Fibroblast of lung (primary cell): ENCODE measurements at regions not wholly inside any gene's neighbourhood (a gene's known extent, or its start where the extent isn't known, plus 50 kb on each side); places are given as distances from the start of the nearest gene placed in this dataset.
"Not testable (repeated sequence)": the region's sequence is repeated elsewhere in the genome, so short reads cannot be mapped to it uniquely, and the experiment has no call there.

Source experiments
- EZH2 ChIP-seq: IDR thresholded peaks from 2 replicates; pipeline ENCODE4 v1.5.1; 2012; ENCODE audit warnings: low read length, control low read depth, mild to moderate bottlenecking; ENCODE audit errors: missing control alignments
- TF ChIP-seq, protein P1 (sequence below), 2 donors: IDR thresholded peaks in 1 of 2; conservative IDR thresholded peaks in 1 of 2; 1 replicate in 1 of 2; 2 replicates in 1 of 2; pipeline ENCODE4 v1.5.1; 2011 to 2012; ENCODE audit warnings: low read length in 2 of 2, control low read depth in 1 of 2, inconsistent platforms in 1 of 2, low read depth in 1 of 2, mild to moderate bottlenecking in 1 of 2

DNA sequence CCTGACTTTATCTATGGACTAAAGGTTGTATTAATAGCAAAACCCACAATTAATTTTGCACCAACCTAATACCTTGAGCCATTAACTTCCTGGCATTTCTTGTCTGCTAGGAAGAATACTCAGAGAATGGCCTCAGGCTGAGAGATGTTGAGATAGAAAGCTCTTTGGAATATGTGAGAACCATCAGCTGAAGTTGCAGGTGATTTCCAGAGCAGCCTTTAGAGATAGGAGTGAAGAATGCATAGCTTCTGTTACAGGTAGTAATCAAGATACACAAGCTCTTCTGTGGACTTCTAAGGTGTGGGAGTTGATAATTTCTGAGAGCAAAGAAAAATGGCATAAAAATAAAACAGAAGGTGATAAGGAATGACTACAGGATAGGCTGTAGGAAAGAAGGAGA lies 669.3 kb upstream of the SEMA6D start:
- TF ChIP-seq EZH2: not testable (repeated sequence)
- TF ChIP-seq, protein P1, sequence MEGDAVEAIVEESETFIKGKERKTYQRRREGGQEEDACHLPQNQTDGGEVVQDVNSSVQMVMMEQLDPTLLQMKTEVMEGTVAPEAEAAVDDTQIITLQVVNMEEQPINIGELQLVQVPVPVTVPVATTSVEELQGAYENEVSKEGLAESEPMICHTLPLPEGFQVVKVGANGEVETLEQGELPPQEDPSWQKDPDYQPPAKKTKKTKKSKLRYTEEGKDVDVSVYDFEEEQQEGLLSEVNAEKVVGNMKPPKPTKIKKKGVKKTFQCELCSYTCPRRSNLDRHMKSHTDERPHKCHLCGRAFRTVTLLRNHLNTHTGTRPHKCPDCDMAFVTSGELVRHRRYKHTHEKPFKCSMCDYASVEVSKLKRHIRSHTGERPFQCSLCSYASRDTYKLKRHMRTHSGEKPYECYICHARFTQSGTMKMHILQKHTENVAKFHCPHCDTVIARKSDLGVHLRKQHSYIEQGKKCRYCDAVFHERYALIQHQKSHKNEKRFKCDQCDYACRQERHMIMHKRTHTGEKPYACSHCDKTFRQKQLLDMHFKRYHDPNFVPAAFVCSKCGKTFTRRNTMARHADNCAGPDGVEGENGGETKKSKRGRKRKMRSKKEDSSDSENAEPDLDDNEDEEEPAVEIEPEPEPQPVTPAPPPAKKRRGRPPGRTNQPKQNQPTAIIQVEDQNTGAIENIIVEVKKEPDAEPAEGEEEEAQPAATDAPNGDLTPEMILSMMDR (conservative IDR thresholded peaks at IDR 0.05 in 1 of 2, IDR thresholded peaks at IDR 0.05 in 1 of 2; ENCODE audit: low read depth in 1 of 2, low read length in 2 of 2): not testable (repeated sequence)
